K562 (cell line): ENCODE measurements at regions not wholly inside any gene's neighbourhood (a gene's known extent, or its start where the extent isn't known, plus 50 kb on each side); places are given as distances from the start of the nearest gene placed in this dataset.

Experiments used
- ARID2 ChIP-seq: fragments of 450-650 bp; IDR thresholded peaks from 2 replicates; pipeline ENCODE4 v1.6.1; 2017; ENCODE audit warnings: antibody characterized with exemption, mild to moderate bottlenecking
- ATF2 ChIP-seq: sonication (generic); formaldehyde crosslinking; IDR thresholded peaks from 2 replicates; pipeline ENCODE4 v1.8.1; 2022; ENCODE audit warnings: missing genetic modification reagents
- CTCF ChIP-seq, 3 experiments: IDR thresholded peaks in 2 of 3; conservative IDR thresholded peaks in 1 of 3; 2 replicates each; pipeline ENCODE4 v1.5.1; 2011 to 2012; ENCODE audit warnings: low read length in 3 of 3, mild to moderate bottlenecking in 3 of 3, control low read depth in 2 of 3, improper control_type of control experiment in 1 of 3, inconsistent platforms in 1 of 3, low read depth in 1 of 3, mixed read lengths in 1 of 3, moderate library complexity in 1 of 3; ENCODE audit not compliant: insufficient read depth in 2 of 3
- DMBX1 ChIP-seq: fragments of 250-450 bp; sonication (Bioruptor Pico); IDR thresholded peaks from 2 replicates; pipeline ENCODE4 v1.8.0; 2022; ENCODE audit warnings: inconsistent platforms, mild to moderate bottlenecking, moderate library complexity, borderline replicate concordance
- ETV6 ChIP-seq, 3 experiments: fragments of 150-350 bp in 1 of 3; sonication (generic) in 1 of 3; formaldehyde crosslinking in 1 of 3; IDR thresholded peaks; 2 replicates each; pipeline versions ENCODE4 v1.6.1 to v1.8.0; 2014 to 2022; ENCODE audit warnings: borderline replicate concordance in 2 of 3, low read depth in 2 of 3, antibody characterized with exemption in 1 of 3, low read length in 1 of 3, mild to moderate bottlenecking in 1 of 3, missing genetic modification reagents in 1 of 3
- HDAC6 ChIP-seq: IDR thresholded peaks from 2 replicates; pipeline ENCODE4 v1.6.1; 2012; ENCODE audit warnings: low read depth, mild to moderate bottlenecking, control low read depth, inconsistent platforms, low read length, moderate library complexity
- MAFF ChIP-seq: IDR thresholded peaks from 2 replicates; pipeline ENCODE4 v1.6.1; 2012; ENCODE audit warnings: low read length, improper control_type of control experiment
- OTX1 ChIP-seq: fragments of 450-650 bp; formaldehyde crosslinking; IDR thresholded peaks from 2 replicates; pipeline ENCODE4 v1.4.0; 2022; ENCODE audit warnings: mild to moderate bottlenecking
- POLR2A ChIP-seq: fragments of 450-650 bp; conservative IDR thresholded peaks from 2 replicates; pipeline ENCODE4 v1.6.1; 2016
- ZNF639 ChIP-seq, 2 experiments: fragments of 200-800 bp in 1 of 2; sonication (Bioruptor generic) in 1 of 2; sonication (generic) in 1 of 2; formaldehyde crosslinking in 1 of 2; IDR thresholded peaks in 1 of 2; conservative IDR thresholded peaks in 1 of 2; 2 replicates each; pipeline versions ENCODE4 v1.5.0 to v1.6.1; 2016 to 2020; ENCODE audit warnings: missing compliant biosample characterization in 1 of 2, missing genetic modification characterization in 1 of 2, missing genetic modification reagents in 1 of 2

GRCh38 chr16:64742455-64743223, 379.2 kb downstream of the CDH11 start:
- TF ChIP-seq MAFF (no peak), ZNF639 (CRISPR knock-in tag; conservative IDR thresholded peaks at IDR 0.05 in 1 of 2, IDR thresholded peaks at IDR 0.05 in 1 of 2) (no peak), DMBX1 (CRISPR knock-in tag) (no peak), ARID2 (no peak), HDAC6 (no peak), ETV6 (IDR thresholded peaks at IDR 0.05; ENCODE audit: borderline replicate concordance in 1 of 2, low read depth in 2 of 2, low read length in 1 of 2) (no peak), ETV6 (CRISPR knock-in tag; IDR thresholded peaks at IDR 0.05; ENCODE audit: borderline replicate concordance) (no peak), POLR2A (no peak), OTX1 (CRISPR knock-in tag) (no peak), ATF2 (no peak), CTCF (IDR thresholded peaks at IDR 0.05 in 2 of 3, conservative IDR thresholded peaks at IDR 0.05 in 1 of 3; ENCODE audit: insufficient read depth in 2 of 3, low read depth in 1 of 3, low read length in 3 of 3) (no peak)
